HG02840 (cell line): ENCODE measurements at regions not wholly inside any gene's neighbourhood (a gene's known extent, or its start where the extent isn't known, plus 50 kb on each side); places are given as distances from the start of the nearest gene placed in this dataset.

Source experiments
- ATAC-seq: cut with Tn5 transposase; IDR thresholded peaks from one replicate; pipeline ENCODE4 v1.9.1; 2021; ENCODE audit warnings: mild to moderate bottlenecking, moderate library complexity, moderate number of reproducible peaks; ENCODE audit not compliant: unreplicated experiment, low FRiP score

GRCh38 chr13:83620530-83621220 lies 261.6 kb downstream of the SLITRK1 start:
- no peak for ATAC-seq

- no peak for ATAC-seq
Measured at GRCh38 chr13:83618966-83619365, 263.3 kb downstream of the SLITRK1 start.

GRCh38 chr13:83613524-83613923 lies 268.8 kb downstream of the SLITRK1 start:
- ATAC-seq, result no peak

GRCh38 chr13:83601539-83601938 lies 280.7 kb downstream of the SLITRK1 start:
- no peak for ATAC-seq

GRCh38 chr13:83592095-83592494 lies 290.2 kb downstream of the SLITRK1 start:
- no peak for ATAC-seq

- ATAC-seq, result no peak
Measured at GRCh38 chr13:83589814-83590213, 292.5 kb downstream of the SLITRK1 start.

- no peak for ATAC-seq
Measured at GRCh38 chr13:83577183-83577582, 305.1 kb downstream of the SLITRK1 start.

GRCh38 chr13:83568019-83568418 lies 314.3 kb downstream of the SLITRK1 start:
- no peak for ATAC-seq

GRCh38 chr13:83563499-83563898 lies 318.8 kb downstream of the SLITRK1 start:
- no peak for ATAC-seq

GRCh38 chr13:83557845-83558244 lies 324.4 kb downstream of the SLITRK1 start:
- ATAC-seq, result no peak

- ATAC-seq, result no peak
Measured at GRCh38 chr13:83549671-83550070, 332.6 kb downstream of the SLITRK1 start.

GRCh38 chr13:83547043-83547442 lies 335.2 kb downstream of the SLITRK1 start:
- no peak for ATAC-seq

GRCh38 chr13:83546476-83546875 lies 335.8 kb downstream of the SLITRK1 start:
- no peak for ATAC-seq

GRCh38 chr13:83538636-83539035 lies 343.6 kb downstream of the SLITRK1 start:
- no peak for ATAC-seq

GRCh38 chr13:83536941-83537340 lies 345.3 kb downstream of the SLITRK1 start:
- ATAC-seq, result no peak

GRCh38 chr13:83536153-83536552 lies 346.1 kb downstream of the SLITRK1 start:
- no peak for ATAC-seq

GRCh38 chr13:83532809-83533208 lies 349.5 kb downstream of the SLITRK1 start:
- no peak for ATAC-seq

- no peak for ATAC-seq
Measured at GRCh38 chr13:83531022-83531421, 351.3 kb downstream of the SLITRK1 start.

- no peak for ATAC-seq
Measured at GRCh38 chr13:83516781-83517180, 365.5 kb downstream of the SLITRK1 start.

- ATAC-seq, result no peak
Measured at GRCh38 chr13:83515268-83516015, 366.8 kb downstream of the SLITRK1 start.

GRCh38 chr13:83508771-83509301 lies 373.4 kb downstream of the SLITRK1 start:
- no peak for ATAC-seq

- ATAC-seq, result no peak
Measured at GRCh38 chr13:83503424-83503823, 378.9 kb downstream of the SLITRK1 start.
